GM21723 (cell line): ENCODE measurements at regions not wholly inside any gene's neighbourhood (a gene's known extent, or its start where the extent isn't known, plus 50 kb on each side); places are given as distances from the start of the nearest gene placed in this dataset.
A peak's percentile ranks its signal among the peaks of the same experiment; 100 is the strongest.
"Not testable (repeated sequence)": the region's sequence is repeated elsewhere in the genome, so short reads cannot be mapped to it uniquely, and the experiment has no call there.

Experiments
- ATAC-seq: cut with Tn5 transposase; IDR thresholded peaks from one replicate; pipeline ENCODE4 v1.9.1; 2021; ENCODE audit warnings: mild to moderate bottlenecking, moderate library complexity; ENCODE audit not compliant: unreplicated experiment

- no peak for ATAC-seq
Observed at GRCh38 chr4:81685104-81685503, 213.4 kb upstream of the RASGEF1B start.

GRCh38 chr4:81684352-81684751 is 212.6 kb upstream of the RASGEF1B start:
- no peak for ATAC-seq

GRCh38 chr4:81682492-81682891 is 210.8 kb upstream of the RASGEF1B start:
- ATAC-seq = no peak

GRCh38 chr4:81679315-81679714 is 207.6 kb upstream of the RASGEF1B start:
- no peak for ATAC-seq

GRCh38 chr4:81678801-81679200 is 207.1 kb upstream of the RASGEF1B start:
- no peak for ATAC-seq

GRCh38 chr4:81676537-81676936 is 204.8 kb upstream of the RASGEF1B start:
- ATAC-seq = no peak

GRCh38 chr4:81675791-81676393 is 204.2 kb upstream of the RASGEF1B start:
- ATAC-seq = no peak

GRCh38 chr4:81673961-81674360 is 202.3 kb upstream of the RASGEF1B start:
- ATAC-seq = no peak

GRCh38 chr4:81668328-81668727 is 196.6 kb upstream of the RASGEF1B start:
- not testable (repeated sequence) for ATAC-seq

- ATAC-seq = no peak
Observed at GRCh38 chr4:81667539-81667938, 195.8 kb upstream of the RASGEF1B start.

GRCh38 chr4:81666491-81666890 is 194.8 kb upstream of the RASGEF1B start:
- ATAC-seq = no peak

GRCh38 chr4:81665649-81666048 is 193.9 kb upstream of the RASGEF1B start:
- no peak for ATAC-seq

GRCh38 chr4:81665045-81665444 is 193.3 kb upstream of the RASGEF1B start:
- ATAC-seq = no peak

- no peak for ATAC-seq
Observed at GRCh38 chr4:81664079-81664478, 192.4 kb upstream of the RASGEF1B start.

- ATAC-seq = no peak
Observed at GRCh38 chr4:81663368-81663767, 191.7 kb upstream of the RASGEF1B start.

- no peak for ATAC-seq
Observed at GRCh38 chr4:81659051-81659450, 187.3 kb upstream of the RASGEF1B start.

GRCh38 chr4:81652069-81652478 is 180.4 kb upstream of the RASGEF1B start:
- ATAC-seq = no peak

GRCh38 chr4:81651243-81651899 is 179.7 kb upstream of the RASGEF1B start:
- no peak for ATAC-seq

GRCh38 chr4:81650606-81651242 is 179.0 kb upstream of the RASGEF1B start:
- no peak for ATAC-seq

- ATAC-seq = peak; percentile 97
Observed at GRCh38 chr4:81648576-81649275, 177.0 kb upstream of the RASGEF1B start.

GRCh38 chr4:81647388-81647787 is 175.7 kb upstream of the RASGEF1B start:
- no peak for ATAC-seq

- no peak for ATAC-seq
Observed at GRCh38 chr4:81642543-81642942, 170.8 kb upstream of the RASGEF1B start.
